ENCODE measurements at regions not wholly inside any gene's neighbourhood (a gene's known extent, or its start where the extent isn't known, plus 50 kb on each side); places are given as distances from the start of the nearest gene placed in this dataset.

- Histone ChIP-seq H3K4me3 (ENCODE audit: low read depth, low read length) (no peak overlapping the region), H3K4me1 (no peaks in the 10 kb centered on the region), H3K36me3 (ENCODE audit: control insufficient read depth, insufficient read depth, low read length) (no peaks in the 10 kb centered on the region), H3K9me3 (no peaks in the 10 kb centered on the region), H3K27me3 (replicated peaks; ENCODE audit: control insufficient read depth, insufficient read depth, low read length) (no peaks in the 10 kb centered on the region)
- DNase-seq: no peak
- peak; percentile 30 to 45 for TF ChIP-seq CTCF (IDR thresholded peaks at IDR 0.05; ENCODE audit: insufficient read depth in 1 of 2, low read depth in 1 of 2, low read length in 1 of 2, severe bottlenecking in 1 of 2, unreplicated experiment in 1 of 2)
- ChIA-PET CTCF (no interaction called here), POLR2A (no interaction called here)
- H3K4me1 Mint-ChIP-seq (ENCODE audit: low read depth, unreplicated experiment): no peaks in the 10 kb centered on the region
- no peaks in the 10 kb centered on the region for H3K9me3 Mint-ChIP-seq (ENCODE audit: unreplicated experiment)
- peaks cover 11% of the 10 kb centered on the region for H3K27me3 Mint-ChIP-seq (ENCODE audit: insufficient read depth, unreplicated experiment)
- BruUV-seq (replicated peaks): no TSS peak
- intact Hi-C loops (cut with micrococcal nuclease; ENCODE audit: unreplicated experiment): loop anchor here (1.0 to 10.0 kb wide), 3 partner anchors 82 to 252 kb away; partner anchors contain the start of genes FAT1 and MTNR1A
- H3K4me3 Mint-ChIP-seq (ENCODE audit: unreplicated experiment): no peak overlapping the region
- H3K27ac Mint-ChIP-seq (ENCODE audit: unreplicated experiment): no peak overlapping the region
- H3K36me3 Mint-ChIP-seq (ENCODE audit: insufficient read depth, unreplicated experiment): no peaks in the 10 kb centered on the region
These were observed 82.4 kb downstream of the MTNR1A start for GRCh38 chr4:186472948-186473347.

GRCh38 chr4:186471441-186471840 lies 83.9 kb downstream of the MTNR1A start:
- Histone ChIP-seq H3K9me3 (no peaks in the 10 kb centered on the region), H3K36me3 (ENCODE audit: control insufficient read depth, insufficient read depth, low read length) (no peaks in the 10 kb centered on the region), H3K4me3 (ENCODE audit: low read depth, low read length) (no peak overlapping the region), H3K27me3 (replicated peaks; ENCODE audit: control insufficient read depth, insufficient read depth, low read length) (no peaks in the 10 kb centered on the region), H3K4me1 (no peaks in the 10 kb centered on the region)
- no peak for TF ChIP-seq CTCF (IDR thresholded peaks at IDR 0.05; ENCODE audit: insufficient read depth in 1 of 2, low read depth in 1 of 2, low read length in 1 of 2, severe bottlenecking in 1 of 2, unreplicated experiment in 1 of 2)
- DNase-seq: peak in 1 of 2 experiments; percentile 41
- ChIA-PET POLR2A (no interaction called here), CTCF (interaction anchor here (1.1 kb wide), 1 partner anchor 116 kb away, joined by 3 read pairs; no protein-coding TSS in a partner anchor)
- BruUV-seq (replicated peaks): no TSS peak
- no peaks in the 10 kb centered on the region for H3K9me3 Mint-ChIP-seq (ENCODE audit: unreplicated experiment)
- peaks cover 11% of the 10 kb centered on the region for H3K27me3 Mint-ChIP-seq (ENCODE audit: insufficient read depth, unreplicated experiment)
- no peak overlapping the region for H3K4me3 Mint-ChIP-seq (ENCODE audit: unreplicated experiment)
- no peak overlapping the region for H3K27ac Mint-ChIP-seq (ENCODE audit: unreplicated experiment)
- H3K36me3 Mint-ChIP-seq (ENCODE audit: insufficient read depth, unreplicated experiment): no peaks in the 10 kb centered on the region
- intact Hi-C loops (cut with micrococcal nuclease; ENCODE audit: unreplicated experiment): loop anchor here (10.0 kb wide), 1 partner anchor 253 kb away; the partner anchor contains the start of gene FAT1
- H3K4me1 Mint-ChIP-seq (ENCODE audit: low read depth, unreplicated experiment): no peaks in the 10 kb centered on the region

- H3K4me1 Mint-ChIP-seq (ENCODE audit: low read depth, unreplicated experiment): no peaks in the 10 kb centered on the region
- peaks cover 23% of the 10 kb centered on the region for H3K9me3 Mint-ChIP-seq (ENCODE audit: unreplicated experiment)
- Histone ChIP-seq H3K4me3 (ENCODE audit: low read depth, low read length) (no peak overlapping the region), H3K27me3 (replicated peaks; ENCODE audit: control insufficient read depth, insufficient read depth, low read length) (no peaks in the 10 kb centered on the region), H3K4me1 (no peaks in the 10 kb centered on the region), H3K9me3 (no peaks in the 10 kb centered on the region), H3K36me3 (ENCODE audit: control insufficient read depth, insufficient read depth, low read length) (no peaks in the 10 kb centered on the region)
- peaks cover 9% of the 10 kb centered on the region for H3K27me3 Mint-ChIP-seq (ENCODE audit: insufficient read depth, unreplicated experiment)
- no peak overlapping the region for H3K27ac Mint-ChIP-seq (ENCODE audit: unreplicated experiment)
- POLR2A ChIA-PET: no interaction called here
- no peaks in the 10 kb centered on the region for H3K36me3 Mint-ChIP-seq (ENCODE audit: insufficient read depth, unreplicated experiment)
- no peak for DNase-seq
- CTCF ChIA-PET: no interaction called here
- intact Hi-C loops (cut with micrococcal nuclease; ENCODE audit: unreplicated experiment): no loop called here
- no peak overlapping the region for H3K4me3 Mint-ChIP-seq (ENCODE audit: unreplicated experiment)
- no TSS peak for BruUV-seq (replicated peaks)
- no peak for TF ChIP-seq CTCF (IDR thresholded peaks at IDR 0.05; ENCODE audit: insufficient read depth in 1 of 2, low read depth in 1 of 2, low read length in 1 of 2, severe bottlenecking in 1 of 2, unreplicated experiment in 1 of 2)
These were observed 97.3 kb downstream of the MTNR1A start for GRCh38 chr4:186458050-186458449.

Measured in Caco-2 (cell line).